AG09319 (cell line): ENCODE measurements at regions not wholly inside any gene's neighbourhood (a gene's known extent, or its start where the extent isn't known, plus 50 kb on each side); places are given as distances from the start of the nearest gene placed in this dataset.

ENCODE experiments used
- DNase-seq: peaks from one replicate; pipeline ENCODE4 v3.0.0-alpha.2; 2010; ENCODE audit warnings: low read depth; ENCODE audit errors: extremely low read depth
- TF ChIP-seq, protein P1 (sequence below): IDR thresholded peaks from 2 replicates; pipeline ENCODE4 v1.5.1; 2011; ENCODE audit warnings: low read depth, mild to moderate bottlenecking, inconsistent platforms, low read length, moderate library complexity

DNA sequence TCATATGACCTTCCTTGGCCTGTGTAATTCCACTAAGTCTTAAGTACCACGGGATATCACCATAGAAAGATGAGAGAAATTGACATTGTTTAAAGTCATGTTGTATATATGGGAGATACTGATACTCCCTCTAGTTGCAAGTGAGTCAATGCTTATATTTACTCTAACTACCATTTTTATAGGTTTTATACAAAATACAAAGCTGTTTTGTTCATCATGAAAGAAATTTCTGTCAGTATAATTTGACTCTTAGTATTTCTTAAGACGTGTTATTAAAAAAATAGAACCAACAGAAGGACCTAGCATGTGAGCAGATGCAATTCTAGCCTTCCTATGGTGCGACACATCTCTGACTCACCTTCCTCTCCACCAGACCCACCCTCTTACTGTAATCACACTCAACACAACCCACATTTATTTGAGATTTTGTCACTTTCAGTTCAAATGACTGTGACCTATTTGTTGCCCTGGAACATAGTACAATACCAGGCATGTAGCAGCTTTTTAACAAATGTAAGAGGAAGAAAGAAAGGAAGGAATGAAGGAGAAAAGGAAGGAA, 453.1 kb downstream of the CMPK2 start:
- TF ChIP-seq, protein P1, sequence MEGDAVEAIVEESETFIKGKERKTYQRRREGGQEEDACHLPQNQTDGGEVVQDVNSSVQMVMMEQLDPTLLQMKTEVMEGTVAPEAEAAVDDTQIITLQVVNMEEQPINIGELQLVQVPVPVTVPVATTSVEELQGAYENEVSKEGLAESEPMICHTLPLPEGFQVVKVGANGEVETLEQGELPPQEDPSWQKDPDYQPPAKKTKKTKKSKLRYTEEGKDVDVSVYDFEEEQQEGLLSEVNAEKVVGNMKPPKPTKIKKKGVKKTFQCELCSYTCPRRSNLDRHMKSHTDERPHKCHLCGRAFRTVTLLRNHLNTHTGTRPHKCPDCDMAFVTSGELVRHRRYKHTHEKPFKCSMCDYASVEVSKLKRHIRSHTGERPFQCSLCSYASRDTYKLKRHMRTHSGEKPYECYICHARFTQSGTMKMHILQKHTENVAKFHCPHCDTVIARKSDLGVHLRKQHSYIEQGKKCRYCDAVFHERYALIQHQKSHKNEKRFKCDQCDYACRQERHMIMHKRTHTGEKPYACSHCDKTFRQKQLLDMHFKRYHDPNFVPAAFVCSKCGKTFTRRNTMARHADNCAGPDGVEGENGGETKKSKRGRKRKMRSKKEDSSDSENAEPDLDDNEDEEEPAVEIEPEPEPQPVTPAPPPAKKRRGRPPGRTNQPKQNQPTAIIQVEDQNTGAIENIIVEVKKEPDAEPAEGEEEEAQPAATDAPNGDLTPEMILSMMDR, result no peak
- DNase-seq, result no peak

DNA sequence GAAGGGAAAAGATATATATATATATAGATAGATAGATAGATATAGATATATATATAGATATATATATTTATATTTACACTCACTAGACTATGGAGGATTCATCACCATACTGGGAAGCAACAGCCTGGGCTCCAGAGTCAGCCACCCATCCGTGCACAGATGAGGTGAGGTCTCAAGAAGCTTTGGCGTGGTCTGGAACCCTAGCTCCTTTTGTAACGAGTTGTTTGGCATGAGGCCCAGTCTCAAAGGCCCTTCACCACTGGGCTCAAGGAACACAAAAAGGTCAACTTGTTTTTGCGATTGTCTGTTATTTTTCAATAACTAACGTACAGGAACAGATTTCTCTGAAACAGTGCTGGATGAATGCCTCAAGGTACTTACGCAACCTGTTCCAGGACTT, 448.7 kb downstream of the CMPK2 start:
- TF ChIP-seq, protein P1, result no peak
- DNase-seq, result no peak

DNA sequence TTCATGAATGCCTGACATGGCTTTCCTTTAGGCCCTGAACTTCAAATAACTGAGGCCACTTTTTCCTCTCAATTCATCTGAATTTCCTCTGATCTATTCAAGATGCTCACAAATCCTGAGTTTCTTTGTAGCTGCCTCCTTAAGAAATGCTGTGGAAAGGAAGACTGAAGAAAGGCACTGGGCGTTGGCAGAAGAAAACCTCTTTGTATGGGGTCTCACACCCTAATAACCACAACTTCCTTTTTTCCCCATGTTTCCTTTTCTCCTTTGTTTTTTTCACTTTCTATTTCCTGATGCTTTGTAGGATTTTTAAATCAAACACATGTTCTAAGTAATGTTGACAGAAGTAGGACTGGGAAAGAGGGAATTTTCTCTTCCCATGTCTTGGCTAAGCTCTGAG, 447.4 kb downstream of the CMPK2 start:
- TF ChIP-seq, protein P1, result no peak

DNA sequence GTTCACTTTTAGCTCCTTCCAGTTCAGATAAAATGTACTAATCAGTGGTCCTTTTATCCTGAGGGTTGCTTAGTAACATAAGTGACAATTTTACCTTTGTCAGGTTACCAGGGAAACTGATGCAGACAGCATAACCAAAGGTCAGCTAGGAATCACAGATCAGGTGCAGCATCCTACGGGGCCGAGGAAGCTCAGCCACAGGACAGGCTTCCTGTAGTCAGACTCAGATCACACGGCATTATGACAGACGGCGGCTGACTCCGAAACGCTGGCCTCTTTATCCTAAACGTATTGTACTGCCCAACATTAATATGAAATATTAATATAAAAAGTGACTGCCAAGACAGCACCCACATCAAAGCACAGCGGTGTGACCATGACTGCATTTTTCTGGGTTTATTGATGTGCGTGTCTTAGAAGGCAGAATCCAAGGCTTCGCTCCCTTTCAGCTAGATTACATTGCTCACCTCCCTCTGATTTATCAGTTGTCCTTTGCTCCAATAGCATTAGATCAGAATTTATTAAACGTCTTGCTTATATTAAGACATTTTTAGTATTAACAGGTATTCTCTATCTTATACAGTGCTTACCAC, 444.5 kb downstream of the CMPK2 start:
- TF ChIP-seq, protein P1, result no peak

More for the DNA sequence above, 447.4 kb downstream of the CMPK2 start:
- DNase-seq, result no peak

DNA sequence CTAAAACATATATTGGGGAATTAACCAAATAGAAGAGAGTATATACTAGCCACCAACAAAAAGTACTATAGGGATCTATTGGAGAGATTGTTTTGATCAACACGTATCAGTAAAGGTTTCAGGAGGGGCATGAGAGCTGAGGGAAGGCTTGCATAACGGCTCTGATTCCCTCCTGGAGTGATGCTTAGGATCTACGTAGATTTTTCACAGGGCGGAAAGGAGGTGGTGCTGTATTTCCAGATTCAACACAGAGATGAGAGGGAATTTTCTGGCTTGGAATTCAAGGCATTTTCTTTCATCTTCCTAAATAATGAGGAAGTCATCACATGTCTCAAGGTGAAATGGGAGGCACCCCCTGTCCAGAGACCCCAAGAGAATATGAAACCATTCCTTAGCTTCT, 443.8 kb downstream of the CMPK2 start:
- TF ChIP-seq, protein P1, result no peak
- DNase-seq, result no peak

More for the DNA sequence above, 444.5 kb downstream of the CMPK2 start:
- DNase-seq, result no peak

DNA sequence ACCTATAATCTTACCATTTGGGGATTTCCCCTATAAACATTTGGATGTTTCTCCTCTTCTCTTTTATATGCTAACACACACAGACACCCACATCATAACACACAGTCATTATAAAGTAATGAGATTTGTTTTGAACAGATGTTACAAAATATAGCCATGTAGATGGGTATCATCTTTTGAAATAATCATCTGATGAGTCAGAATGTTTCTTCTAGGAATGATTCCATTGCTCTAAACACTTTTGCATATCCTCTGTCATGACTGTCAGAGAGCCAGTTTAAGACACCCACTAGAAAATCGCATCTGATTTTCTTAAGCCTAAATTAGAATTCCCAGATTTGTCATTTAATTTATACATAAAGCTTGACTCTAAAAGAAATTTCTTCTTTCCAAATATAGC, 442.6 kb downstream of the CMPK2 start:
- no peak for DNase-seq
- TF ChIP-seq, protein P1, result no peak

DNA sequence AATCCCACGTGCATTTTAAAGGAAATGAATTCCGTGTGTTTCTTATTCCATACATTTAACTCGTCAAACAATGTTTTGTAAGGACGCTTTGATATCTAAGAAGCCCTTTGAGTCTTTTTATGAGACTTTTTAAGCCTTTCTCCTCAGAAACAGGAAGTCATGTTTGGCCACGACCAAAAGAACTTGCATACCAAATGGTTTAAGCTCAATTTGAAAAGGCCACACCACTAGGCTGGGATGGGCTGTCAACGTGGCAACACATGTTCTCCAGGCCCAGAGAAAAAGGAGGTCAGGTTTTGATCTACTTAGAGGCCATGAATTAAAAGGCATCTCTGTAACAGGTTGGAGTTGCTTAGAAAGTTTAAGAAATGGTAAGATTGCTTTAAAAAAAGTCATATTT, 441.8 kb downstream of the CMPK2 start:
- no peak for DNase-seq
- TF ChIP-seq, protein P1, result no peak
